HEK293 (cell line): ENCODE measurements at regions not wholly inside any gene's neighbourhood (a gene's known extent, or its start where the extent isn't known, plus 50 kb on each side); places are given as distances from the start of the nearest gene placed in this dataset.

Experiments used
- CTCF ChIA-PET: fragments of 350-600 bp; formaldehyde crosslinking; extraction: SDS; loops from one replicate; lab custom pipeline; 2021; ENCODE audit warnings: antibody characterized with exemption; lab: Yijun Ruan, JAX
- POLR2A ChIA-PET: fragments of 300-600 bp; formaldehyde crosslinking; extraction: SDS; loops from one replicate; lab custom pipeline; 2020; ENCODE audit warnings: antibody characterized with exemption, inconsistent platforms; lab: Yijun Ruan, JAX
- H3K27ac ChIP-seq: fragments of 200-500 bp; sonication (Bioruptor generic); 2 replicates; pipeline ENCODE4 v1.5.1; 2014; ENCODE audit warnings: low read depth, low read length, control low read depth, inconsistent platforms; ENCODE audit errors: extremely low read depth
- H3K36me3 ChIP-seq, 2 experiments: fragments of 200-500 bp in 1 of 2; sonication (Bioruptor generic) in 1 of 2; 1 replicate in 1 of 2; 2 replicates in 1 of 2; pipeline ENCODE4 v1.5.1; 2014 to 2017; ENCODE audit warnings: inconsistent platforms in 2 of 2, low read length in 2 of 2; ENCODE audit not compliant: control insufficient read depth in 2 of 2, insufficient read depth in 1 of 2
- H3K4me1 ChIP-seq: fragments of 200-500 bp; sonication (Bioruptor generic); 2 replicates; pipeline ENCODE4 v1.5.1; 2014; ENCODE audit warnings: mild to moderate bottlenecking, low read length, inconsistent platforms; ENCODE audit not compliant: control insufficient read depth, insufficient read depth
- H3K4me3 ChIP-seq: 2 replicates; pipeline ENCODE4 v1.5.1; 2011; ENCODE audit warnings: low read depth, mild to moderate bottlenecking, control low read depth, low read length, moderate library complexity
- H3K9me3 ChIP-seq: fragments of 200-500 bp; sonication (Bioruptor generic); 2 replicates; pipeline ENCODE4 v1.5.1; 2014; ENCODE audit warnings: low read depth, low read length, inconsistent platforms; ENCODE audit not compliant: control insufficient read depth, insufficient read depth
- EGR2 ChIP-seq: fragments of 450-650 bp; formaldehyde crosslinking; IDR thresholded peaks from 2 replicates; pipeline ENCODE4 v1.5.1; 2016; ENCODE audit warnings: low read depth, missing biosample characterization, missing genetic modification characterization
- FEZF1 ChIP-seq: fragments of 450-650 bp; formaldehyde crosslinking; IDR thresholded peaks from 2 replicates; pipeline ENCODE4 v1.5.1; 2016; ENCODE audit warnings: missing biosample characterization, missing genetic modification characterization
- GLI2 ChIP-seq: fragments of 450-650 bp; formaldehyde crosslinking; IDR thresholded peaks from 2 replicates; pipeline ENCODE4; 2017; ENCODE audit warnings: missing biosample characterization, missing genetic modification characterization, low read depth, borderline replicate concordance
- HOXC10 ChIP-seq: sonication (generic); formaldehyde crosslinking; IDR thresholded peaks from 2 replicates; pipeline ENCODE4 v1.8.1; 2023; ENCODE audit warnings: mild to moderate bottlenecking, missing genetic modification reagents
- KLF10 ChIP-seq: fragments of 450-650 bp; IDR thresholded peaks from 2 replicates; pipeline ENCODE4 v1.5.1; 2018; ENCODE audit warnings: missing biosample characterization, mild to moderate bottlenecking, missing genetic modification characterization
- KLF8 ChIP-seq: fragments of 450-650 bp; formaldehyde crosslinking; IDR thresholded peaks from 2 replicates; pipeline ENCODE4 v1.5.1; 2016; ENCODE audit warnings: missing biosample characterization, missing genetic modification characterization
- PRDM1 ChIP-seq: fragments of 450-650 bp; formaldehyde crosslinking; IDR thresholded peaks from 2 replicates; pipeline ENCODE4; 2016; ENCODE audit warnings: missing biosample characterization, missing genetic modification characterization
- SP7 ChIP-seq: fragments of 450-650 bp; formaldehyde crosslinking; IDR thresholded peaks from 2 replicates; pipeline ENCODE4 v1.5.1; 2016; ENCODE audit warnings: missing biosample characterization, missing genetic modification characterization
- TRIM28 ChIP-seq: IDR thresholded peaks from 2 replicates; pipeline ENCODE4 v1.6.1; 2011; ENCODE audit warnings: low read length, control low read depth, borderline replicate concordance
- ZFP69B ChIP-seq: fragments of 450-650 bp; formaldehyde crosslinking; IDR thresholded peaks from 2 replicates; pipeline ENCODE4 v1.5.1; 2016; ENCODE audit warnings: missing biosample characterization, missing genetic modification characterization
- ZNF138 ChIP-seq: fragments of 450-650 bp; formaldehyde crosslinking; IDR thresholded peaks from 2 replicates; pipeline ENCODE4 v1.5.1; 2016; ENCODE audit warnings: missing biosample characterization, missing genetic modification characterization, borderline replicate concordance
- ZNF16 ChIP-seq: fragments of 450-650 bp; formaldehyde crosslinking; IDR thresholded peaks from 2 replicates; pipeline ENCODE4 v1.5.1; 2016; ENCODE audit warnings: low read depth, missing biosample characterization, missing genetic modification characterization
- ZNF223 ChIP-seq: fragments of 450-650 bp; formaldehyde crosslinking; IDR thresholded peaks from 2 replicates; pipeline ENCODE4 v1.5.1; 2016; ENCODE audit warnings: missing biosample characterization, missing genetic modification characterization
- ZNF24 ChIP-seq: fragments of 450-650 bp; formaldehyde crosslinking; IDR thresholded peaks from 2 replicates; pipeline ENCODE4 v1.5.1; 2016; ENCODE audit warnings: missing biosample characterization, missing genetic modification characterization
- ZNF335 ChIP-seq: fragments of 450-650 bp; formaldehyde crosslinking; conservative IDR thresholded peaks from 2 replicates; pipeline ENCODE4 v1.5.1; 2016; ENCODE audit warnings: missing biosample characterization, missing genetic modification characterization
- ZNF423 ChIP-seq: fragments of 450-650 bp; formaldehyde crosslinking; IDR thresholded peaks from 2 replicates; pipeline ENCODE4 v1.5.1; 2016; ENCODE audit warnings: missing biosample characterization, missing genetic modification characterization
- ZNF426 ChIP-seq: fragments of 450-650 bp; formaldehyde crosslinking; IDR thresholded peaks from 2 replicates; pipeline ENCODE4 v1.5.1; 2017; ENCODE audit warnings: missing biosample characterization, missing genetic modification characterization, mild to moderate bottlenecking, inconsistent platforms, moderate library complexity
- ZNF549 ChIP-seq: fragments of 450-650 bp; IDR thresholded peaks from 2 replicates; pipeline ENCODE4 v1.5.1; 2018; ENCODE audit warnings: missing biosample characterization, missing genetic modification characterization, mild to moderate bottlenecking, inconsistent platforms, moderate library complexity
- ZNF777 ChIP-seq: fragments of 450-650 bp; formaldehyde crosslinking; IDR thresholded peaks from 2 replicates; pipeline ENCODE4 v1.5.1; 2017; ENCODE audit warnings: missing biosample characterization, missing genetic modification characterization, borderline replicate concordance
- ZNF830 ChIP-seq: fragments of 450-650 bp; IDR thresholded peaks from 2 replicates; pipeline ENCODE4 v1.5.0; 2018; ENCODE audit warnings: missing biosample characterization, missing genetic modification characterization, low read depth, mild to moderate bottlenecking, moderate library complexity
- ZNF837 ChIP-seq: fragments of 450-650 bp; formaldehyde crosslinking; IDR thresholded peaks from 2 replicates; pipeline ENCODE4 v1.5.1; 2016; ENCODE audit warnings: missing biosample characterization, missing genetic modification characterization
- ZNF843 ChIP-seq: fragments of 450-650 bp; formaldehyde crosslinking; IDR thresholded peaks from 2 replicates; pipeline ENCODE4 v1.5.1; 2016; ENCODE audit warnings: missing biosample characterization, missing genetic modification characterization
- ZSCAN16 ChIP-seq: fragments of 450-650 bp; formaldehyde crosslinking; IDR thresholded peaks from 2 replicates; pipeline ENCODE4 v1.5.1; 2016; ENCODE audit warnings: missing biosample characterization, missing genetic modification characterization
- TF ChIP-seq, protein P1 (sequence below): fragments of 450-650 bp; formaldehyde crosslinking; IDR thresholded peaks from 2 replicates; pipeline ENCODE4 v1.5.1; 2017; ENCODE audit warnings: missing biosample characterization, missing genetic modification characterization
- TF ChIP-seq, protein P2 (sequence below): fragments of 450-650 bp; formaldehyde crosslinking; IDR thresholded peaks from 2 replicates; pipeline ENCODE4 v1.5.1; 2016; ENCODE audit warnings: missing biosample characterization, missing genetic modification characterization
- TF ChIP-seq, protein P3 (sequence below): fragments of 450-650 bp; formaldehyde crosslinking; IDR thresholded peaks from 2 replicates; pipeline ENCODE4 v1.5.1; 2016; ENCODE audit warnings: missing biosample characterization, missing genetic modification characterization
- TF ChIP-seq, protein P4 (sequence below): fragments of 450-650 bp; formaldehyde crosslinking; IDR thresholded peaks from 2 replicates; pipeline ENCODE4 v1.5.1; 2017; ENCODE audit warnings: missing biosample characterization, mild to moderate bottlenecking, missing genetic modification characterization, moderate library complexity
- TF ChIP-seq, protein P5 (sequence below): fragments of 450-650 bp; formaldehyde crosslinking; IDR thresholded peaks from 2 replicates; pipeline ENCODE4 v1.5.1; 2016; ENCODE audit warnings: missing biosample characterization, missing genetic modification characterization

DNA sequence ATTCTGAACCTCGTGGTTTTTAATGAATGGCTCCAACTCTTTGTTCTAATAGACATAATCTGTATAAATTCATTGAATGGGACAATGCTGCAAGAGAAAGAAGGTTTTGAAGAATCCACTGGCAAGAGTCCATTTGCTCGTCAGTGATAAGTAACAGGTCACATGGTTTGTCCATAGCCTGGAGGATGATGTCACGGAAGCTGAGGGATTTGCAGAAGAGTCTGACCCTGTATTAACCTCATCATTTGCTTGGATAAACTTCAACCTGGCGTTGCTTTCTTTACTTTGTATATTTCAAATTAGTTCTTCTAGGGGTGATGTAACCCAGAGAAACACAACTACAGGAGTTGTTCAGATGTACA lies 197.4 kb downstream of the GAS1 start (continued):
- TF ChIP-seq, protein P1, sequence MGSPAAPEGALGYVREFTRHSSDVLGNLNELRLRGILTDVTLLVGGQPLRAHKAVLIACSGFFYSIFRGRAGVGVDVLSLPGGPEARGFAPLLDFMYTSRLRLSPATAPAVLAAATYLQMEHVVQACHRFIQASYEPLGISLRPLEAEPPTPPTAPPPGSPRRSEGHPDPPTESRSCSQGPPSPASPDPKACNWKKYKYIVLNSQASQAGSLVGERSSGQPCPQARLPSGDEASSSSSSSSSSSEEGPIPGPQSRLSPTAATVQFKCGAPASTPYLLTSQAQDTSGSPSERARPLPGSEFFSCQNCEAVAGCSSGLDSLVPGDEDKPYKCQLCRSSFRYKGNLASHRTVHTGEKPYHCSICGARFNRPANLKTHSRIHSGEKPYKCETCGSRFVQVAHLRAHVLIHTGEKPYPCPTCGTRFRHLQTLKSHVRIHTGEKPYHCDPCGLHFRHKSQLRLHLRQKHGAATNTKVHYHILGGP (tag by site-specific recombination), result peak; percentile 35; the same call in 1 of the 2 replicates
- TF ChIP-seq ZNF837, result no peak
- peak; percentile 42; the same call in 1 of the 2 replicates for TF ChIP-seq ZFP69B
- TF ChIP-seq ZNF830 (tag by site-specific recombination), result no peak
- TF ChIP-seq, protein P2, sequence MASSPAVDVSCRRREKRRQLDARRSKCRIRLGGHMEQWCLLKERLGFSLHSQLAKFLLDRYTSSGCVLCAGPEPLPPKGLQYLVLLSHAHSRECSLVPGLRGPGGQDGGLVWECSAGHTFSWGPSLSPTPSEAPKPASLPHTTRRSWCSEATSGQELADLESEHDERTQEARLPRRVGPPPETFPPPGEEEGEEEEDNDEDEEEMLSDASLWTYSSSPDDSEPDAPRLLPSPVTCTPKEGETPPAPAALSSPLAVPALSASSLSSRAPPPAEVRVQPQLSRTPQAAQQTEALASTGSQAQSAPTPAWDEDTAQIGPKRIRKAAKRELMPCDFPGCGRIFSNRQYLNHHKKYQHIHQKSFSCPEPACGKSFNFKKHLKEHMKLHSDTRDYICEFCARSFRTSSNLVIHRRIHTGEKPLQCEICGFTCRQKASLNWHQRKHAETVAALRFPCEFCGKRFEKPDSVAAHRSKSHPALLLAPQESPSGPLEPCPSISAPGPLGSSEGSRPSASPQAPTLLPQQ, result 0 out of 2 replicates have a peak, but pooled peaks have one; percentile 42
- TF ChIP-seq ZNF843, result peak; percentile 44; the same call in 1 of the 2 replicates
- no peak for TF ChIP-seq ZSCAN16 (tag by site-specific recombination)
- TF ChIP-seq SP7 (tag by site-specific recombination), result peak; percentile 51; the same call in 1 of the 2 replicates
- peak; percentile 23; the same call in 1 of the 2 replicates for TF ChIP-seq FEZF1 (tag by site-specific recombination)
- TF ChIP-seq KLF8 (tag by site-specific recombination), result peak; percentile 31; the same call in 1 of the 2 replicates

DNA sequence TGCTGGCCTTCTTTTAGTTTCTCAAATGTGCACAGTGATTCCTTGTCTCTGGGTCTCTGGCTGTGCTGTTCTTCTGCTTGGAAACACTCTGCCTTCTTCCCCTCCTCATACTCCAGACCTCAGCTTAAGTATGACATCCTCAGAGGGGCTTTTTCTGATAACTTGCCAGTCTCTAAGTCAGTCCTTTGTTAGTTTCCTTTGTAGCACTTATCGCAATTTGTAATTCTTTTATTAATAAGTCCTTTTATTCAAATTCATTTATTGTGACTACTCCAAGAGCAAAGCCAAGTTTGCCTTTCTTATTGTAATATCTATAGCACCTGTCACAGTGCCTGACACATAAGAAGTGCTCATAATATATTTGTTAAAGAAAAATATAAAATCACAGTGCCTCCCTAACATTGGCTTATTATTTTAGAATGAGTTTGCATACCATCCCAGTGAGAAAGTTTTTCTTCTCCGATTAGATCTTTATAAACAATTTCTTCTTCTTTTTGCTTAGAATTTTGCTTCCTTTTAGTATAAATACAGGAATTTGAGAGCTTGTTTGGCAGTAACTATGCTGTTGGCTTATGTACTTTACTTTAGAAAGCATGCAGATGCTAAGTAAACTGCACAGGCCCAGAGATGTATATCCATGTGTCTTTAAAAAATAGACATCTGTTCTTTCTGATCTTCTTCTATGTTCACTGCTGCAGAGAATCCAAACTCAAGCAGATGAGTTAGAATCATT lies 198.0 kb downstream of the GAS1 start:
- ChIA-PET CTCF (interaction anchor here (0.6 to 1.5 kb wide), 2 partner anchors 11 to 14 kb away, joined by 3 read pairs; no protein-coding TSS in a partner anchor), POLR2A (no interaction called here)
- TF ChIP-seq HOXC10 (CRISPR knock-in tag), result no peak
- TF ChIP-seq, protein P3, sequence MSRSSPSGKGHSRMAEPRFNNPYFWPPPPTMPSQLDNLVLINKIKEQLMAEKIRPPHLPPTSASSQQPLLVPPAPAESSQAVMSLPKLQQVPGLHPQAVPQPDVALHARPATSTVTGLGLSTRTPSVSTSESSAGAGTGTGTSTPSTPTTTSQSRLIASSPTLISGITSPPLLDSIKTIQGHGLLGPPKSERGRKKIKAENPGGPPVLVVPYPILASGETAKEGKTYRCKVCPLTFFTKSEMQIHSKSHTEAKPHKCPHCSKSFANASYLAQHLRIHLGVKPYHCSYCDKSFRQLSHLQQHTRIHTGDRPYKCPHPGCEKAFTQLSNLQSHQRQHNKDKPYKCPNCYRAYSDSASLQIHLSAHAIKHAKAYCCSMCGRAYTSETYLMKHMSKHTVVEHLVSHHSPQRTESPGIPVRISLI (tag by site-specific recombination), result no peak
- no peak for TF ChIP-seq KLF10
- no peak for TF ChIP-seq ZNF335
- TF ChIP-seq ZNF837, result no peak
- TF ChIP-seq GLI2, result no peak
- no peak for TF ChIP-seq ZNF423
- no peak for TF ChIP-seq KLF8 (tag by site-specific recombination)
- TF ChIP-seq EGR2 (tag by site-specific recombination), result no peak
- TF ChIP-seq ZNF16, result no peak
- TF ChIP-seq ZNF777 (tag by site-specific recombination), result no peak
- no peak for TF ChIP-seq TRIM28
- TF ChIP-seq, protein P4, sequence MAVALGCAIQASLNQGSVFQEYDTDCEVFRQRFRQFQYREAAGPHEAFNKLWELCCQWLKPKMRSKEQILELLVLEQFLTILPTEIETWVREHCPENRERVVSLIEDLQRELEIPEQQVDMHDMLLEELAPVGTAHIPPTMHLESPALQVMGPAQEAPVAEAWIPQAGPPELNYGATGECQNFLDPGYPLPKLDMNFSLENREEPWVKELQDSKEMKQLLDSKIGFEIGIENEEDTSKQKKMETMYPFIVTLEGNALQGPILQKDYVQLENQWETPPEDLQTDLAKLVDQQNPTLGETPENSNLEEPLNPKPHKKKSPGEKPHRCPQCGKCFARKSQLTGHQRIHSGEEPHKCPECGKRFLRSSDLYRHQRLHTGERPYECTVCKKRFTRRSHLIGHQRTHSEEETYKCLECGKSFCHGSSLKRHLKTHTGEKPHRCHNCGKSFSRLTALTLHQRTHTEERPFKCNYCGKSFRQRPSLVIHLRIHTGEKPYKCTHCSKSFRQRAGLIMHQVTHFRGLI (tag by site-specific recombination), result no peak
- no peak for TF ChIP-seq PRDM1 (tag by site-specific recombination)
- TF ChIP-seq, protein P5, sequence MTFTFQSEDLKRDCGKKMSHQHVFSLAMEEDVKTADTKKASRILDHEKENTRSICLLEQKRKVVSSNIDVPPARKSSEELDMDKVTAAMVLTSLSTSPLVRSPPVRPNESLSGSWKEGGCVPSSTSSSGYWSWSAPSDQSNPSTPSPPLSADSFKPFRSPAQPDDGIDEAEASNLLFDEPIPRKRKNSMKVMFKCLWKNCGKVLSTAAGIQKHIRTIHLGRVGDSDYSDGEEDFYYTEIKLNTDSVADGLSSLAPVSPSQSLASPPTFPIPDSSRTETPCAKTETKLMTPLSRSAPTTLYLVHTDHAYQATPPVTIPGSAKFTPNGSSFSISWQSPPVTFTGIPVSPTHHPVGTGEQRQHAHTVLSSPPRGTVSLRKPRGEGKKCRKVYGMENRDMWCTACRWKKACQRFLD (tag by site-specific recombination), result no peak
- TF ChIP-seq ZNF24 (tag by site-specific recombination), result no peak
- TF ChIP-seq ZNF549, result no peak
- TF ChIP-seq ZNF223 (tag by site-specific recombination), result no peak
- no peak for TF ChIP-seq ZNF138 (tag by site-specific recombination)
- TF ChIP-seq ZNF426 (tag by site-specific recombination), result no peak

More for the DNA sequence above, 198.0 kb downstream of the GAS1 start:
- Histone ChIP-seq H3K9me3 (no peaks in the 10 kb centered on the region), H3K4me3 (no peak overlapping the region), H3K27ac (no peak overlapping the region), H3K4me1 (no peaks in the 10 kb centered on the region), H3K36me3 (no peaks in the 10 kb centered on the region)
